Testis (tissue), 2 donors: ENCODE measurements at regions not wholly inside any gene's neighbourhood (a gene's known extent, or its start where the extent isn't known, plus 50 kb on each side); places are given as distances from the start of the nearest gene placed in this dataset.

Source experiments
- CTCF ChIP-seq, 3 experiments: fragments of 450-650 bp in 2 of 3; fragments of 200-600 bp in 1 of 3; sonication (generic) in 1 of 3; IDR thresholded peaks; one replicate each; pipeline ENCODE4 v1.5.1; 2016 to 2019; ENCODE audit warnings: antibody characterized with exemption in 3 of 3, mild to moderate bottlenecking in 2 of 3, moderate library complexity in 1 of 3
- POLR2A ChIP-seq: fragments of 450-650 bp; IDR thresholded peaks from one replicate; pipeline ENCODE4 v1.6.1; 2017; ENCODE audit warnings: antibody characterized with exemption, mild to moderate bottlenecking, moderate library complexity

- TF ChIP-seq CTCF (IDR thresholded peaks at IDR 0.05) (no peak), POLR2A (no peak)
Observed at GRCh38 chr3:159453036-159453435, 535.6 kb upstream of the IL12A start.
